Large intestine (tissue), 3 donors: ENCODE measurements at regions not wholly inside any gene's neighbourhood (a gene's known extent, or its start where the extent isn't known, plus 50 kb on each side); places are given as distances from the start of the nearest gene placed in this dataset.

Experiments
- DNase-seq, 2 donors: peaks; one replicate each; pipeline versions ENCODE4 v3.0.0 to v3.0.0-alpha.2; 2013
- H3K27ac ChIP-seq: one replicate; pipeline ENCODE4 v1.5.1; 2013; ENCODE audit warnings: low read length
- H3K27me3 ChIP-seq: 2 replicates; pipeline ENCODE4 v1.6.1; 2013; ENCODE audit warnings: low read length; ENCODE audit not compliant: control insufficient read depth, insufficient read depth
- H3K36me3 ChIP-seq: 2 replicates; pipeline ENCODE4 v1.6.1; 2013; ENCODE audit warnings: low read length; ENCODE audit not compliant: control insufficient read depth, insufficient read depth
- H3K4me1 ChIP-seq: one replicate; pipeline ENCODE4 v1.6.1; 2013; ENCODE audit warnings: low read length; ENCODE audit not compliant: control insufficient read depth, insufficient read depth
- H3K4me3 ChIP-seq: one replicate; pipeline ENCODE4 v1.5.1; 2013; ENCODE audit warnings: low read length
- H3K9me3 ChIP-seq: one replicate; pipeline ENCODE4 v1.6.1; 2013; ENCODE audit warnings: mild to moderate bottlenecking, low read depth, low read length, moderate library complexity; ENCODE audit not compliant: control insufficient read depth
- WGBS: methylation state at CpG from one replicate; pipeline ENCODE4 v1.1.5; 2013; ENCODE audit warnings: low lambda C conversion rate; ENCODE audit not compliant: insufficient coverage; 5-methylcytosine and 5-hydroxymethylcytosine counted together

DNA sequence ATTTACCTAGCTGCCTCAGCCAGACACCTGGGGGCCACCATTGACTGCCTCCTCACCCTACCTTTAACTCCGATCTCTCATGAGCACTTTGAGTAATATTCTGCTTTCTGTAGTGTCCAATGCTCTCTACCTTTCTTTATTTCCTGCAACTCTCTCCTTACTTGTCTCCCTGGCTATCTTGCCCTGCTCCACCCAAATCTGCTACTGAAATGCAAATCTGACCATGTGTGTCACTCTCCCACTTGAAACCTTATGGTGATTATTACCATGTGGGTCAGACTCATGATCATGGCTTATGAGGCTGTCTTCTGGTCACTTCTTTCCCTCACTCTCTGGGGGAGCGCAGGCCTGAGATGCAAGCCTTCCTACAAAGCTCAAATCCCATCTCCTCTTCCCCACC, 83.3 kb downstream of the INSIG2 start:
- H3K27me3 ChIP-seq: no peaks in the 10 kb centered on the region
- no peak overlapping the region for H3K4me3 ChIP-seq
- no peak overlapping the region for H3K27ac ChIP-seq
- no peaks in the 10 kb centered on the region for H3K9me3 ChIP-seq
- H3K4me1 ChIP-seq: no peaks in the 10 kb centered on the region
- DNase-seq: no peak
- no peaks in the 10 kb centered on the region for H3K36me3 ChIP-seq
- 100% methylated on average over 1 of the region's 2 CpGs for WGBS

DNA sequence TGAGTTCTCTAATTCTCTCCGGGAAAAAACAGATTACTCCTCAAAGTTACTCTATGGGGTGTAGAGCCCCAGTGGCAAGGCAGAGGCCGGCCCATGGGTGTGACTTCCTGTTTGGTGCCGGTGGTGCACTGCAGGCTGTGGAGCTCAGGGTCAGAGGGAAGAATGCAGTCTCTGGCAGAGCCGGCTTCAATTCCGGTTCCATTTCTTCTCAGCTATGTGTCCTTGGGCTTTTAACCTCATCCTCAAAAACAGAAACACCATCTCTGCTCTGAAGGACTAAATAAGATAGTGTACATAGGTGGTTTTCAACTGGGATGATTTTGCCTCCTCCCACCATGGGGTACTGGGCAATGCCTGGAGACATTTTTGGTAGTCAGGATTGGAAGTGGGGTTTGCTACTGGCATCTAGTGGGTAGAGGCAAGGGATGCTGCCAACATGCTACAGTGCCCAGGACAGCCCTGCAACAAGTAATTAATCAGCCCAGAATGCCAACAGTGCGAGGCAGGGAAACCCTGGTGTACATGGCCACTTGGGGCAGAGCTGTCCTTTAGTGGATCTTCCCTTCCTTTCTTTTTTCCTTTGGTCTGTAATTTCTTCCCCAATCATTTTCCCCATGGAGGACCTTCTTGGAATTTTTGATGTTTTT, 81.2 kb downstream of the INSIG2 start:
- H3K36me3 ChIP-seq: no peaks in the 10 kb centered on the region
- H3K27ac ChIP-seq: no peak overlapping the region

DNA sequence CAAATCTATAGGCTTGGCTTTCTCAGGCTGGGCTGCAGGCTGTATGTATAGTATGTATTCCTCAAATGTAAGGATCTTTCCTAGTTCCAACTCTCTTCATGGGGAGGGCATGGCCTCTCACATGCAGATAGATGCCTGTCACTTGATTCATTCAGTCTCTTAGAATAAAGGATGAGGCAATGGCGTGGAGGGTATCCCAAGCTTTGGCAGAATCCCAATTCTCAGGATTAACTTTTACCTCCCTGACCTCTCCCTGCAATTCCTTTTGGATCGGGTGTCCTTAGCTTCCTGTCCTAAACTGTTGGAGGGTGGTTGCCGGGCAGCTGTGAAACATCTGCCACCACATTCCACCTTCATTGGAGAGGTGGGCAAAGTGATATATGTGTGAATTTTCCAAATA, 80.3 kb downstream of the INSIG2 start:
- H3K9me3 ChIP-seq: no peaks in the 10 kb centered on the region
- H3K4me3 ChIP-seq: no peak overlapping the region
- WGBS: 60% methylated on average over 1 of the region's 3 CpGs
- no peak overlapping the region for H3K27ac ChIP-seq
- no peaks in the 10 kb centered on the region for H3K27me3 ChIP-seq
- H3K36me3 ChIP-seq: no peaks in the 10 kb centered on the region
- no peak for DNase-seq
- no peaks in the 10 kb centered on the region for H3K4me1 ChIP-seq

More for the DNA sequence above, 81.2 kb downstream of the INSIG2 start:
- 80% methylated on average over 1 of the region's 6 CpGs for WGBS
- no peak for DNase-seq
- Histone ChIP-seq H3K4me3 (no peak overlapping the region), H3K4me1 (no peaks in the 10 kb centered on the region), H3K9me3 (no peaks in the 10 kb centered on the region), H3K27me3 (no peaks in the 10 kb centered on the region)

DNA sequence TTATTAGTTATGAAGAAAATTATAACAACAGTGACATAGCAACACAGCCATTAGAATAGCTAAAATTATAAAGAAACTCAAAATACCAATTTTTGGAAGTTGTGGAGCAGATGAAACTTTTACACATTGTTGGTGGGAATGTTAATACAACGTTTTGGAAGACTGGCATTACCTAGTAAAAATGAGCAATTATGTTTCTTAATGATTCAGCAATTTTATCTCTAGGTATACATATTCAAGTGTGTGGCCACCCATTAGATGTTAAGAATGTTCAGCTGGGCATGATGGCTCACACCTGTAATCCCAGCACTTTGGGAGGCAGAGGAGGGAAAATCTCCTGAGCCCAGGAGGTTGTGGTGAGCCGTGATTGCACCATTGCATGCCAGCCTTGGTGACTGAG, 78.8 kb downstream of the INSIG2 start:
- Histone ChIP-seq H3K27me3 (no peaks in the 10 kb centered on the region), H3K9me3 (no peaks in the 10 kb centered on the region), H3K4me3 (no peak overlapping the region), H3K27ac (no peak overlapping the region), H3K4me1 (no peaks in the 10 kb centered on the region), H3K36me3 (no peaks in the 10 kb centered on the region)
- no CpG with 5 or more reads among the region's 2 CpGs for WGBS
- no peak for DNase-seq

DNA sequence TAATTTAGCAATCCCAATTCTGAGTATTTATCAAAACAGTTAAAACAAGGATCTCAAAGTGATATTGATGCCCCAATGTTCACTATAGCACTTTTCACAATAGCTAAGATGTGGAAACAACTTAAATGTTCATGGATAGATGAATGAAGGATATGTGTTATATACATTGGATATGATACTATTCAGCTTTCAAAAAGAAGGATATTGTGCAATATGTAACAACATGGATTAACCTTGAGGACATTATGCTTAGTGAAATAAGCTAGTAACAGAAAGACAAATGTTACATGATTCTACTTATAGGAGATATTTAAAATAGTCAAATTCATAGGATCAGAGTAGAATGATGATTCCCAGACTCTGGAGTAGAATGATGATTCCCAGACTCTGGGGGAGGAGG, 78.0 kb downstream of the INSIG2 start:
- Histone ChIP-seq H3K9me3 (no peaks in the 10 kb centered on the region), H3K36me3 (no peaks in the 10 kb centered on the region), H3K27me3 (peaks cover 3% of the 10 kb centered on the region), H3K27ac (no peak overlapping the region), H3K4me3 (no peak overlapping the region), H3K4me1 (no peaks in the 10 kb centered on the region)
- no peak for DNase-seq

DNA sequence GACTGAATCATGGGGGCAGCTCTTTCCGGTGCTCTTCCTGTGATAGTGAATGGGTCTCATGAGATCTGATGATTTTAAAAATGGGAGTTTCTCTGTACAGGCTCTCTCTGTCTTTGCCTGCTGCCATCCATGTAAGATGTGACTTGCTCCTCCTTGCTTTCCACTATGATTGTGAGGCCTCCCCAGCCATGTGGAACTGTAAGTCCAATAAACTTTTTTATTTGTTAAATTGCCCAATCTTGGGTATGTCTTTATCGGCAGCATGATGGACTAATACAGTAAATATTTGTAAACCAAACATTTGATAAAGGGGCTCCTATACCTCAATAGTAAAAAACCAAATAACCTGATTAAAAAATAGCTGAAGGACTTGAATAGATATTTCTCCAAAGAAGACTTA, 77.3 kb downstream of the INSIG2 start:
- no peaks in the 10 kb centered on the region for H3K36me3 ChIP-seq
- no peak overlapping the region for H3K27ac ChIP-seq
- no peaks in the 10 kb centered on the region for H3K9me3 ChIP-seq
- H3K27me3 ChIP-seq: peaks cover 3% of the 10 kb centered on the region
- no CpG with 5 or more reads among the region's 2 CpGs for WGBS
- H3K4me3 ChIP-seq: no peak overlapping the region
- no peak for DNase-seq
- no peaks in the 10 kb centered on the region for H3K4me1 ChIP-seq
